ENCODE measurements at regions not wholly inside any gene's neighbourhood (a gene's known extent, or its start where the extent isn't known, plus 50 kb on each side); places are given as distances from the start of the nearest gene placed in this dataset.
"Not testable (repeated sequence)": the region's sequence is repeated elsewhere in the genome, so short reads cannot be mapped to it uniquely, and the experiment has no call there.

GRCh38 chr2:185663811-185664210 is 74.8 kb upstream of the FSIP2 start:
- H3K36me3 ChIP-seq (ENCODE audit: control insufficient read depth, low read depth, low read length) = no peaks in the 10 kb centered on the region
- no peak overlapping the region for H3K9ac ChIP-seq (ENCODE audit: low read length)
- no peaks in the 10 kb centered on the region for H3K27me3 ChIP-seq (ENCODE audit: control insufficient read depth, insufficient read depth, low read length)
- no peaks in the 10 kb centered on the region for H3K9me3 ChIP-seq (ENCODE audit: control insufficient read depth, low read depth, low read length)
- H3K4me1 ChIP-seq (ENCODE audit: control insufficient read depth, low read depth, low read length) = no peaks in the 10 kb centered on the region
- no peak overlapping the region for H3K27ac ChIP-seq (ENCODE audit: low read length)
- H3K4me3 ChIP-seq (ENCODE audit: low read length) = no peak overlapping the region

GRCh38 chr2:185664384-185664783 is 74.2 kb upstream of the FSIP2 start:
- Histone ChIP-seq H3K4me1 (ENCODE audit: control insufficient read depth, low read depth, low read length) (no peaks in the 10 kb centered on the region), H3K36me3 (ENCODE audit: control insufficient read depth, low read depth, low read length) (no peaks in the 10 kb centered on the region), H3K4me3 (ENCODE audit: low read length) (no peak overlapping the region), H3K9ac (ENCODE audit: low read length) (no peak overlapping the region), H3K9me3 (ENCODE audit: control insufficient read depth, low read depth, low read length) (no peaks in the 10 kb centered on the region), H3K27ac (ENCODE audit: low read length) (no peak overlapping the region), H3K27me3 (ENCODE audit: control insufficient read depth, insufficient read depth, low read length) (no peaks in the 10 kb centered on the region)

DNA sequence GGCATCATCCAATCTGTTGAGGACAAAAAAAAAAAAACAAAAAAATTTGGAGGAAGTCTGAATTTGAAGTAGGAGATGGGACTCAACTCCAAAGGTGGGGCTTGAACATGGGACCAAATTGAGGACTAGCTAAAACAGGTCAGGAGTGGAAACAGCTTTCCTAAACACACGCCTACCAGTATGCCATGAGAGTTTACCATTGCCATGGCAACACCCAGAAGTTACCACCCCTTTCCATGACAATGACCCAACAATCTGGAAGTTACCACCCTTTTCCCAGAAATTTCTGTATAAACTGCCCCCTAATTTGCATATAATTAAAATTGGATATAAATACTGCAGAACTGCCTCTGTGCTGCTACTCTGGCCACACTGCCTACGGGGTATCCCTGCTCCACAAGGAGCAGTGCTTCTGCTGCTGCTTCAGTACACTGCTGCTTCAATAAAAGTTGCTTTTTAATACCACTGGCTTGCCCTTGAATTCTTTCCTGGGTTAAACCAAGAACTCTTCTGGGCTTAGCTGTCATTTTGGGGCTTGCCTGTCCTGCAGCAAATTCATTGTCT is 73.3 kb upstream of the FSIP2 start:
- Histone ChIP-seq H3K4me1 (ENCODE audit: control insufficient read depth, low read depth, low read length) (no peaks in the 10 kb centered on the region), H3K27ac (ENCODE audit: low read length) (no peak overlapping the region), H3K9me3 (ENCODE audit: control insufficient read depth, low read depth, low read length) (no peaks in the 10 kb centered on the region), H3K9ac (ENCODE audit: low read length) (no peak overlapping the region), H3K4me3 (ENCODE audit: low read length) (no peak overlapping the region), H3K36me3 (ENCODE audit: control insufficient read depth, low read depth, low read length) (no peaks in the 10 kb centered on the region), H3K27me3 (ENCODE audit: control insufficient read depth, insufficient read depth, low read length) (no peaks in the 10 kb centered on the region)

- Histone ChIP-seq H3K27ac (ENCODE audit: low read length) (no peak overlapping the region), H3K4me3 (ENCODE audit: low read length) (no peak overlapping the region), H3K4me1 (ENCODE audit: control insufficient read depth, low read depth, low read length) (no peaks in the 10 kb centered on the region), H3K9ac (ENCODE audit: low read length) (no peak overlapping the region), H3K27me3 (ENCODE audit: control insufficient read depth, insufficient read depth, low read length) (no peaks in the 10 kb centered on the region), H3K9me3 (ENCODE audit: control insufficient read depth, low read depth, low read length) (no peaks in the 10 kb centered on the region), H3K36me3 (ENCODE audit: control insufficient read depth, low read depth, low read length) (no peaks in the 10 kb centered on the region)
Measured at GRCh38 chr2:185667452-185667851, 71.2 kb upstream of the FSIP2 start.

DNA sequence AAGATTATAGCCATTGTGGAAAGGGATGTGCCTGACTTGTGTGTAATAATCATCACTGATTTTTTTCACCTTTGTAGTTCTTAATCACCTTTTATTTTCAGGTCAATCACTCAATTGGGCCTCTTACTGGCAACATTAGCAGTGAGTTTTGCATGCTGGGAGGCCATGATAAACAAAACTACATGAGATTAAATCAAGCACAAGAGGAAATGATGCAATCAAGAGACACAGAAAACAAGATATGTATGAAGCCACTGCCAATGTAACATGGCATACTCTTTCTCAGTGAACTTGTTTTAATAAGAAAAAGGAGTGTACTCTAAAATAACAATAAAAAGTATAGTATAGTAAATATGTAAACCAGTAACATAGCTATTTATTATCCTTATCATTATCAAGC is 69.9 kb upstream of the FSIP2 start:
- H3K9me3 ChIP-seq (ENCODE audit: control insufficient read depth, low read depth, low read length) = no peaks in the 10 kb centered on the region
- H3K9ac ChIP-seq (ENCODE audit: low read length) = no peak overlapping the region
- no peaks in the 10 kb centered on the region for H3K4me1 ChIP-seq (ENCODE audit: control insufficient read depth, low read depth, low read length)
- H3K4me3 ChIP-seq (ENCODE audit: low read length) = no peak overlapping the region
- H3K27ac ChIP-seq (ENCODE audit: low read length) = no peak overlapping the region
- H3K36me3 ChIP-seq (ENCODE audit: control insufficient read depth, low read depth, low read length) = no peaks in the 10 kb centered on the region
- no peaks in the 10 kb centered on the region for H3K27me3 ChIP-seq (ENCODE audit: control insufficient read depth, insufficient read depth, low read length)

- H3K27ac ChIP-seq (ENCODE audit: low read length) = no peak overlapping the region
- H3K9ac ChIP-seq (ENCODE audit: low read length) = no peak overlapping the region
- H3K27me3 ChIP-seq (ENCODE audit: control insufficient read depth, insufficient read depth, low read length) = no peaks in the 10 kb centered on the region
- H3K4me1 ChIP-seq (ENCODE audit: control insufficient read depth, low read depth, low read length) = no peaks in the 10 kb centered on the region
- H3K9me3 ChIP-seq (ENCODE audit: control insufficient read depth, low read depth, low read length) = no peaks in the 10 kb centered on the region
- no peak overlapping the region for H3K4me3 ChIP-seq (ENCODE audit: low read length)
- H3K36me3 ChIP-seq (ENCODE audit: control insufficient read depth, low read depth, low read length) = no peaks in the 10 kb centered on the region
Measured at GRCh38 chr2:185674232-185674631, 64.4 kb upstream of the FSIP2 start.

- H3K9me3 ChIP-seq (ENCODE audit: control insufficient read depth, low read depth, low read length) = no peaks in the 10 kb centered on the region
- H3K4me1 ChIP-seq (ENCODE audit: control insufficient read depth, low read depth, low read length) = no peaks in the 10 kb centered on the region
- no peak overlapping the region for H3K27ac ChIP-seq (ENCODE audit: low read length)
- no peaks in the 10 kb centered on the region for H3K27me3 ChIP-seq (ENCODE audit: control insufficient read depth, insufficient read depth, low read length)
- no peaks in the 10 kb centered on the region for H3K36me3 ChIP-seq (ENCODE audit: control insufficient read depth, low read depth, low read length)
- H3K4me3 ChIP-seq (ENCODE audit: low read length) = no peak overlapping the region
- H3K9ac ChIP-seq (ENCODE audit: low read length) = no peak overlapping the region
Measured at GRCh38 chr2:185676316-185676715, 62.3 kb upstream of the FSIP2 start.

- not testable (repeated sequence) for H3K4me1 ChIP-seq (ENCODE audit: control insufficient read depth, low read depth, low read length); H3K36me3 ChIP-seq (ENCODE audit: control insufficient read depth, low read depth, low read length)
Measured at GRCh38 chr2:185687001-185687400, 51.6 kb upstream of the FSIP2 start.

GRCh38 chr2:185687967-185688366 is 50.6 kb upstream of the FSIP2 start:
- H3K36me3 ChIP-seq (ENCODE audit: control insufficient read depth, low read depth, low read length) = no peaks in the 10 kb centered on the region
- no peaks in the 10 kb centered on the region for H3K27me3 ChIP-seq (ENCODE audit: control insufficient read depth, insufficient read depth, low read length)
- no peak overlapping the region for H3K27ac ChIP-seq (ENCODE audit: low read length)
- no peaks in the 10 kb centered on the region for H3K9me3 ChIP-seq (ENCODE audit: control insufficient read depth, low read depth, low read length)
- H3K9ac ChIP-seq (ENCODE audit: low read length) = no peak overlapping the region
- no peaks in the 10 kb centered on the region for H3K4me1 ChIP-seq (ENCODE audit: control insufficient read depth, low read depth, low read length)
- no peak overlapping the region for H3K4me3 ChIP-seq (ENCODE audit: low read length)

More at GRCh38 chr2:185687001-185687400, 51.6 kb upstream of the FSIP2 start:
- not testable (repeated sequence) for H3K9me3 ChIP-seq (ENCODE audit: control insufficient read depth, low read depth, low read length); H3K9ac ChIP-seq (ENCODE audit: low read length); H3K4me3 ChIP-seq (ENCODE audit: low read length); H3K27ac ChIP-seq (ENCODE audit: low read length); H3K27me3 ChIP-seq (ENCODE audit: control insufficient read depth, insufficient read depth, low read length)
